DND-41 (cell line): ENCODE measurements at regions not wholly inside any gene's neighbourhood (a gene's known extent, or its start where the extent isn't known, plus 50 kb on each side); places are given as distances from the start of the nearest gene placed in this dataset.

Source experiments
- CTCF ChIP-seq: IDR thresholded peaks from 2 replicates; pipeline ENCODE4 v1.5.1; 2012; ENCODE audit warnings: borderline replicate concordance, low read length, moderate library complexity, mild to moderate bottlenecking; ENCODE audit not compliant: poor library complexity, severe bottlenecking; ENCODE audit errors: extremely low read depth
- EZH2 ChIP-seq: IDR thresholded peaks from 3 replicates; pipeline ENCODE4 v1.6.1; 2012; ENCODE audit warnings: borderline replicate concordance, low read depth, mild to moderate bottlenecking, moderate library complexity, low read length, inconsistent platforms; ENCODE audit not compliant: severe bottlenecking

DNA sequence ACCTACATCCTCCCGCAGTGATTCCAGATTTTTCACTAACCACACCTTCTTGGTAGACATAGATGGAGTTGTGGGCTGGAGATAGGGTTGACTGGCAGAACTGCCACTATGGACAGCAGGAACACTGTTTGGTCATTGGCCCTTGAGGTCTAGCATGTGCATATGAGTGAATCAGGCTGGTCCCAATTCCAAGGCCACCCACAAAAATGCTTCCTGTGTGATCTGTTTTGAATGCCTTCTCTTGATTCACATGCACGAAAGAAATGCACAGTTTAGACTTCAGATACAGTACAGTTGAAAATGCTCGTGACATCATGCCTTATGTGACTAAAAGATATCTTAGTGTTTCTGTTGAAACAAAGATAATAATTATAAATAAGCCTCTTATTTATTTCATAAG, 285.8 kb upstream of the SEMA6D start:
- TF ChIP-seq CTCF: no peak
- TF ChIP-seq EZH2: no peak
